ENCODE measurements at regions not wholly inside any gene's neighbourhood (a gene's known extent, or its start where the extent isn't known, plus 50 kb on each side); places are given as distances from the start of the nearest gene placed in this dataset.
A peak's percentile ranks its signal among the peaks of the same experiment; 100 is the strongest.
"Not testable (repeated sequence)": the region's sequence is repeated elsewhere in the genome, so short reads cannot be mapped to it uniquely, and the experiment has no call there.

DNA sequence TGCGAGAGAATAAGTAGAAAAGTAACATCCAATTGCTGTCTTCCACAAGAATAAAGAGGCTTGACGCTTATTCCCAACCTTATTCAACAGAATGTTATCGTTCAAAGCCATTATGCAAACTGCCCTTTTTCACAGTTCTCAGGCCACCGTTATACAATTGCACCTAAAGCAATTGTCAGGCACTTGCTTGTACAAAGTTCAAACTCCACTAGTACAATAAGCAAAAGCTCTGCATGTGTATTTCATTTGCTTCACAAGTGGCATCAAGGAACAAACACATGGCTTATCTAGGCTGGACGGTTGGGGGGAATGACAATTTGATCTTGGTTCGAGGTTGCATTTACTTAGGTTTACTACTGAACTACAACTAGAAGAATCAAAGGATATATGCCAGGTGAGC lies 815.6 kb downstream of the EFNB2 start:
- DNase-seq (ENCODE audit: low read depth), result no peak

DNA sequence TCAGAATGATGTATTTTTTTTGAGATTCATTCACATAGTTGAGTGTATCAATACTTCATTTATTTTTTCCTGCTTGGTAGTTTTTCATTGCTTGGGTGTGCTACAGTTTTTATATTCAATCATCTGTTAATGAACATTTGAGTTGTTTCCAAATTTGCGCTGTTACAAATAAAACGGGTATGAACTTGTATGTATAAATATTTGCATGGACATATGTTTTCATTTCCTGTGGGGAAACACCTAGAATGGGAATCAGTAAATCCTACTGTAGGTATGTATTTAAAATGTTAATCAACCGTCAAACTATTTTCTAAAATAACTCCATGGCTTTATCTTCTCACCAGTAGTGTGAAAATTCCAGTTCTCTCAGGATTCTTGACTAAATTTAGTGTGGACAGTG lies 826.3 kb downstream of the EFNB2 start:
- DNase-seq (ENCODE audit: low read depth), result no peak

DNA sequence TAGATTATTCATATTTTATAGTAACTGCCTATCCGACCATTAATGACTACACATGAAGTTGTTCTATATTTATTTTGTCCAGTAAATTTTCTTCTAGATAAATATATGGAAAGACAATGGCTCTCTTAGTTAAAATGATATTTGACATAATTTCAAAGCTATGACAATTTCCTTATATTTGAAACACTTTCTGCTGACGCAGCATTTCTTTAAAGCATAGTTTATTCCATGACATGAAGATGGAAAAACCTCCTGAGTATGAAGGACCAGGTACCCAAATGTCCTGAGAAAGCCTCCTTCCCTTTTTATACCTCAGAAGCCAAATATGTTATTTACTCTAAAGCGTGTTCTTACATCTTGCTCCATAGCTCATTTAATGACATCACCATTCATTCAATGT lies 831.6 kb downstream of the EFNB2 start:
- no peak for DNase-seq (ENCODE audit: low read depth)

DNA sequence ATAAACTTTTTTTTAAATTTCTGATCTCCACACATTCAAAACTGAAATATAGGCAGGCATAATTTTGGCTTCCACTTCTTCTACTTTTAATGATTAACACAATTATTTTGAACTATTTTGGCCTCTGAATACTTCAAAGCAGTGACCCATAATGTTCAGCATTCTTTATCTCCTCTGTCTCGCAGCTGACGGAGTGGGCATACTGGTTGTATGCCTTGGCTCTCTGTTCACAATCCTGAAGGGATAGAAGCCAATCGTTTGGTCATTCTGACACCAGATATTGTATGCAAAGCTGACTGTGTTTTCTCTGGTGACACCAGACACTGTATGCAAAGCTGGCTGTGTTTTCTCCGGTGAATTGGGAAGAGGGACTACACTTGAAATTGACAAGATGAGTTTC lies 833.0 kb downstream of the EFNB2 start:
- DNase-seq (ENCODE audit: low read depth), result no peak

DNA sequence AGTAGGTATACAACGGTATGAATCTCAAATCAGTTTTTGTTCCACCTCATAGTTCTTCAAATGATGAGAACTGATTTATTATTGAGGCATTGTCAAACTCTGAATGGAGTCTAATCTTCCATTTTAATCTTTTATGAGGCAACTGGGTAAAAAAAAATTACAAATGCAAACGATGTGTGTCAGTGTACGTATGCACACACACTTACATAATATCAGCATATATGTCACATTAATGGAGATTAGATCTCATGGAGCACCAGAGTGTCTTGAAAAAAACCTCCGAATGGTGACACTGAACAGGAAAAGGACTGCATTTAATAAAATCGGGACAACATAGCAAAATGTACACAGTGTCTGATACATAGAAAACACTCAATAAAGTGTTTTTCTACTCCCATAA lies 842.7 kb downstream of the EFNB2 start:
- no peak for DNase-seq (ENCODE audit: low read depth)

DNA sequence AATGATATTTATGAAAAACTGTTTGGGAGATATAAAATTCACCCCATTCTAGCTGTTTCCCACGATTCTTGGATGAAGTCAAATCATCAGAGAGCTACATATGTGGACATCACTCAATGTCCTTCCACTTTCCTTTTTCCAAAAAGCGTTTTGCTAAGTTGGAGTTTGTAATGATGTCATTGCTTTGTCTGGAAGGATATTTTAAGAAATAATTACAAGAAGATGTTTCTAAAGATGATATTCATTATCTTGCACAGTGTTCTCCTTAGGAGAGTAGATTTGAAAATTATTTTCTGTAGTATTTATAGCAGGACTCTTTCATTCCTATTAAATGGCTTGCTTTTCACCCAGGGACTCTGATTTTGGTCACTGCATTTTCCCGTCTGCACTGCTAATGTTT lies 851.2 kb downstream of the EFNB2 start:
- DNase-seq (ENCODE audit: low read depth), result no peak

DNA sequence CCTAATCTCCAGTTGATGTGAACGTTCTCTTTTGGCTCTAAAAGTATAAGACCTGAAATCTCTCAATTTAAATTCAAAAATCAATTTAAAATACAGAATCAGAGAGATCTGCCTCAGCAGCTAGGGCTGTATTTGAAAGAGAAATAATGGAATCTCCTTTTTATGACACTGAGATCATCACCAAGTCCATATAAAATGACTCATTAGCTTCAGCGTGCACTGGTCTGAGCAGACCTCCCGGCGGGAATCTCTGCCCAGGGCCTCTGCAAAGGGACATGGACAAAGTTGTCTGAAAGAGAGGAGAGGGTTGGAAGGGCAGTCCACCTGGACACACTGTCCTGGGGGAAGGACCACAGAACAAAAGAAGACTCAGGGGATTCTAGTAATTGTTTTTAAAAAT lies 855.6 kb downstream of the EFNB2 start:
- no peak for DNase-seq (ENCODE audit: low read depth)

DNA sequence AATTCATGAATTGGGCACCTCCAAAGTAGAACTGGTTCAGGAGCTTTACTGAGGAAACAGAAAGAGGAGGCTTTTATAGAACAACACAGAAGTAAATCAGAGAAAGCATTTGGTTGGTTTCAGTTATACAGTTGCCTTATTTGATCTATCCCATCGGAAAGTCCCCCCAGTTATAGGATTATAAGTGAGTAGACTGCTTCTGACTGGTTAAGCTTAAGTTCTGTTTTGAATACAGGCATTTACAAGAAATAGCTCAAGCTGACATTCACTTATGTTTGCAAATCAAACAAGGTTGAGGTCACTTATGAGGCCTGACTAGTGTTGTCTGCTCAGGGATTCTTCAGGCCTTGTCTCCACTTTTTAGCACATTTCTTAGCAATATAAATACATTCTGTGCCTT lies 857.4 kb downstream of the EFNB2 start:
- DNase-seq (ENCODE audit: low read depth), result no peak

DNA sequence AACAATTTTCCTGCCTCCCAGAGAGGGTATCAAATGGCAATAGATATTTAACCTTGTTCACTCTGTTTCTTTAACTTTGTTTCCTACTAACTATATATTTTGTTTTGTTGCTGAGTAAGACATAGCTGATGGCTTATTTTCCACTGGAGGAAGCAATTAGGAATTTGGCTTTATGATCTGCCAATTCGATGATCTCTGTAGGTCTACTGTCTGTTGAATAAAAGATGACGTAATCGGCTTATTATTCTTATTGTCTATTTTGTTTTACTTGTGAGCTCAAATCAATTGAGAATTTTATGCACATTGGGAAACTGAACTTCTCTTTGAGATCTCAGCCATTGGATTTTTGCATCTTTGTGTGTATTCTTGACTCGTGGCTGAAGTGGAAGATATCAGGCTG lies 862.6 kb downstream of the EFNB2 start:
- peak; percentile 19 for DNase-seq (ENCODE audit: low read depth)

DNA sequence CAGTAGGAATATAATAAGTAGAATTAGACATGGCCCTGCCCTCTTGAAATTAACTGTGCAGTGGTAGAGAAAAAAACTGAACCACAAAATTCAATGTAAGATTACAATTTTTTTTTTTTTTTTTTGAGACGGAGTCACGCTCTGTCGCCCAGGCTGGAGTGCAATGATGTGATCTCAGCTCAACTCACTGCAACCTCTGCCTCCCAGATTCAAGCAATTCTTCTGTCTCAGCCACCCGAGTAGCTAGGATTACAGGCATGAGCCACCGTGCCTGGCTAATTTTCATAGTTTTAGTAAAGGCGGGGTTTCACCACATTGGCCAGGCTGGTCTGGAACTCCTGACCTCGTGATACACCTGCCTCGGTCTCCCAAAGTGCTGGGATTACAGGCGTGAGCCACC lies 864.3 kb downstream of the EFNB2 start:
- not testable (repeated sequence) for DNase-seq (ENCODE audit: low read depth)

DNA sequence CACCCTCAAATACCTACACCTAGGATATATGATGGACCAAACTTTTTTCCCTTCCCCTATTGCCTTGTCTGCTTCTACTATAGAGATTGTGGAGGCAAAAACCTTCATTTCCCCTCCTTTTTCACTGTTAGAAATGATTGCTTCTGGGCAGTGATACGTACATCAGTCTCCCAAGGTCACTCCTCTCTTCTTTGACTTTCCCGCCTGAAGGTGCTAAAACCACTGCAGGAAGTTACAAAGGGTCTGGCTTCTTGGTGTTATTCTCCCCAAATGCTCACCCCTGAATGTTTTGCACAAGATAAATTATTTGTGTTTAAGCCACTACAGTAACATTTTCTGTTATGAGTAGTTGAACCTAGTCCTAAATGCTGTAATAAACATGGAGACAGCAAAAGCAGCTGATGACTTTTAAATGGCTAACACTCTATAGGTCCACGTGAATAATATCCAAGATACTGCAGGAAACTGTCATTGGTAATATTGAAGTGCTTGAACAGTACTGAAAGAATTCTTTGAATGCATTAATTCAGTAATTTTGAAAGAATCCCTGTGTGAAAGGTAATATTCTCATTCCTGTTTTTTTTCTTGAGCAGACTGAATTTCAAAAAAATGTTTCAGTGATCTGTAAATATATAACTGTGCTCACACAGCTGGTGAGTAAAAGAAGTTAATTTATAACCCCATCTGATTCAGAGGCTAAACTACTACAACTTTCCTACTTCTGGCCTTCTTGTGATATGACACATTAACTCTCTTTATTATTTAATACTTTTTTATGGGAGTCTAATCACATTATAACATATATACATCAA lies 865.1 kb downstream of the EFNB2 start:
- no peak for DNase-seq (ENCODE audit: low read depth)

DNA sequence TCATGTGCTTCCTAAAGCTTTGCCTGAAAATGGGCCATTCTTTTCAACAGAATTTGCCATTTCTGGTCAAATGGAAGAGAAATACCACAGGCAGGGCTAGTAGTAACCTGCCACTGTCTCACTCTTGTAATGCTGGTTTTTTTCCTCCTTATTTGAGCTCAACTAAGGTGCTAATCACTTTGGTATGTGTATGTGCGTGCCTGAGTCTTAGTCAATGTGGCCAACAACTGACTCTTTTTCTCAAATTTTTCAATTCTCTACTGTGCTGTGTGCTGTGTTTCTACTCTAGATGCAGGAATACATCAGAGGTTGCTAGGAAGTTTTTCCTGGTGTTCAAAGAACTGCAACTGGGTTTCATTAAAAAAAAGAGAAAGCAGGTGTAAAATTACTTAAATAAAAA lies 870.2 kb downstream of the EFNB2 start:
- DNase-seq (ENCODE audit: low read depth), result no peak

DNA sequence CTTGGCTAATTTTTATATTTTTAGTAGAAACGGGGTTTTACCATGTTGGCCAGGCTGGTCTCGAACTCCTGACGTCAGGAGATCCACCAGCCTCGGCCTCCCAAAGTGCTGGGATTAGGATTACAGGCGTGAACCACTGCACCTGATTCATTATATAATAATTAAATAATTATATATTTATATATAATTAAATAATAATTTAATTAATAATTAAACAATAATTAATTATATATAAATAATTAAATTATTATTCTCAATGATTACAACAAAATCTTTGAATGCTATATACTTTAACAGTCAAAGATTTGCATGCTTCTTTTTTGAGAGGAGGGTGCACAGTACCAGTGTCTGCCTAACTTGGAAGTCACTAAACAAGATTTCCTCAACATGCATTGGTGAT lies 872.3 kb downstream of the EFNB2 start:
- DNase-seq (ENCODE audit: low read depth), result no peak

DNA sequence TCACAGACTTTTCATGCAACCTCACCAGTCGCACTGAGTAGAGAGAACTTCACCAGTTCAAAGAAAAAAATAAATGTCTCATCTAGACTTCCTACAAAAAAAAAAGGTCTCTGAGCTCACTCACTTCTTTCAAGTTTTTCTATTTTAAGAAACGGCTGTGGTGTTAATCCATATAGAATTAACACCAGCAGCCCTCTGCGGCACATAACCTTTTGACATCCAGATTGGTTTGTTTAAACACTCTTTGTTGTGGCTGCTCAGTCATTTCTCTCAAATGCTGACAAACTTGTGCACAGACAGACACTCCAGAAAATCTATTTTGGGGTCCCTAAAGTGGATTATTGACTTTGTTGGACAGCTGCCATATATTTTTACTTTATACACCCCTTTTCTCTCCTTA lies 874.9 kb downstream of the EFNB2 start:
- DNase-seq (ENCODE audit: low read depth), result no peak

DNA sequence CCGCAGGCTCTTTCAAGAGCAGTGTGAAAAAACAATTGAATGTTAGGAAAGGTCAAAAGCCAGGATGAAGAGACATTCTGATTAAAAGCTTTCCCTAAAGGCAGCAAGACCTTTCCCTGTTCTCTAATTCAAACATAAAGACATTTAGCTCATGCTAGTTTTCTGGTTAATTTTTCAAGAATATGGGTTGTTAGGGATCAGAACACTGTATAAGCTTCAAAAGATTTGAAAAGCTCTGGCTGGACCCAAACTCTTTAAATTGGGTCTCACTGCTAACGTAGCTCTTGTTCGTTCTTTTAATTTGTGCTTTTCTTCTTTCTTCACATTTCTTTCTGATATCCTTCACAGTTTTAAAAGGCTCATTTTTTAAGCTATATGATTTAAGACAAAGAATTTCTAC lies 877.0 kb downstream of the EFNB2 start:
- no peak for DNase-seq (ENCODE audit: low read depth)

DNA sequence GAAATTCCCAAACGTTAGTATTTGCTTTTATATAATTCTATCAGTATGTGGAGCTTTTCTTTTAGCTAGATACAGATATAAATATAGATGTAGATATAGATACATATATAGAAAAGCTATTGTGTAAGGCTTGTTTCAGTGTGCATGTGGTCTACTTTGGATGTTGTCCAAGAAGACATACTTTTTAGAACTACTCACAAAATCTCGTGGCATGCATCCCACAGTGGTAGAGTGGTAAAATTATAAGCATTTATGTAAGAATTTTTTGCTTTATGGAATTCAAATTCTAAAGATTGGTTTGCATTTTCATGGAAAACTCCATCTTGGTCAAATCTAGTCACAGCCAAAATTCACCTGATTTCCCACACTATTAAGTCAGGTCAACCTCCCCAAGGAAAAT lies 880.4 kb downstream of the EFNB2 start:
- DNase-seq (ENCODE audit: low read depth), result no peak

DNA sequence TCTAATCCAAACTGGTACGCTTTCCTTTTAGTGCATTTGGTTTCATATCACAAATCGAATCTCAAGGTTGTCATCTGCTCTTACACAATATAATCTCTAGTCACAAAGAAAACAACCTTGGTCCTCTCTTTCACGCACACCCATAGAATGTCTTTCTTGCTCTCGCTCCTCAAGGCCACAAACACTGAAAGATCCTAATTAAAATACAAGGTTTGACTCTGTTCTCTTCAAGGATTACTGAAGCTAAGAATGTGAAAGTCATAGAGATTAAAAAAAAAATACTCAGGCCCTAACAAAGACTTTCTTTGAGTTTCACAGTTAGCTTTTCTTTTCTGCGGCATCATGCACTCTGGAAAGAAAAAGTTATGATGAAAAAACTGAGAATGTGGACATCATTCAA lies 891.5 kb downstream of the EFNB2 start:
- DNase-seq (ENCODE audit: low read depth), result no peak

DNA sequence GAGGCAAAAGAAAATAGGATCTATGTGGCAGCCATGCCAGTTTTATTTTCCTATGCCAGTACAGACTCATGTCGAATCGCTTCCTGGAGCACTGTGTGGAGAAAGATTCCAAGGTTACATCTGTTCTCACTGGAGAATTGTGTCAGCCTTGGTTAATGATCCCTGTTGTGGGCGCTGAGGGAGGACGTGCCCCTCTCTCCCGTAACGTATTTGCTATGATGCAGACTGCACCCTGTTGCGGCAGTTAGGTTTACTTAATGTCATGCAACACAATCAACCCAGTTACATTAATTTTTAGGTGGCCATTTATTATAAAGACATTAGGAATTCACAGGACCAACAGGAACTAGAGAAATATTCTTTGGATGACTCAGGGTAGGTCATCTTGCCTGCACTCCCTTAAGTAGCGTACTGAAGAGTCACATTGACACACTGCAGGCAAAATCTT lies 892.9 kb downstream of the EFNB2 start:
- no peak for DNase-seq (ENCODE audit: low read depth)

DNA sequence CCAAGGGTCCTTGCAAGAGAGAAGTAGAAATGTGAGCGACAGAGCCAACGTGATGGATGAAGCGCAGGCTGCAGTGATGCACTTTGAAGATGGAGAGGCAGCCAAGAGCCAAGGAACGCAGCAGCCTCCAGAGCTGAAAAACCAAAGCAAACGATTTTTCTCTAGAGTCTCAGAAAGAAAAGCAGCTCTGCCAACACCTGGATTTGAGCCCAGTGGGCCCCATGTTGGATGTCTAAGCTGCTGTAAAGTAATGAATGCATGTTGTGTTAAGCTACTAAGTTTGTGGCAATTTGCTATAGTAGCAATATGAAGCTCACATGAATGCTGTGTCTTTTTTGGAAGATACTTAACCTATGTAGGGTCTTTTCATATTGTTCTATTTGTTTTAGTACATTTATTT lies 894.3 kb downstream of the EFNB2 start:
- DNase-seq (ENCODE audit: low read depth), result no peak

DNA sequence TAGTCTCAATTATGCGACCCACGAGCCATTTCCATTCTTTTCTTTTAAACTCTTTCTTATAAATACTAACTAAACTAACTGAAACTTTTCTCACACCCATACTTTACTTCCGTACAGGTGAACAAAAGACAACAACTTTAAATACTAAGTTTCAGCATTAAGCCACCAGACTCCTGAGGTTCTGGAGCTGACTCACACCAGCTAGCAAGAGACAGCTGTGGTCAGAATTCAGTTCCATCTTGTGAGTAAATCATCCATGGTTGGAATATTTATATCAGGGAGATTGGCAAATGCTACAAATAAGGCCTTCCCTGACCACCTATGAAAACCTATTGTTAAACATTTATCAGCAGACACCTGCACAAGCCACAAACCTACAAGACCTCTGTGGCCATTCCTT lies 897.0 kb downstream of the EFNB2 start:
- no peak for DNase-seq (ENCODE audit: low read depth)

DNA sequence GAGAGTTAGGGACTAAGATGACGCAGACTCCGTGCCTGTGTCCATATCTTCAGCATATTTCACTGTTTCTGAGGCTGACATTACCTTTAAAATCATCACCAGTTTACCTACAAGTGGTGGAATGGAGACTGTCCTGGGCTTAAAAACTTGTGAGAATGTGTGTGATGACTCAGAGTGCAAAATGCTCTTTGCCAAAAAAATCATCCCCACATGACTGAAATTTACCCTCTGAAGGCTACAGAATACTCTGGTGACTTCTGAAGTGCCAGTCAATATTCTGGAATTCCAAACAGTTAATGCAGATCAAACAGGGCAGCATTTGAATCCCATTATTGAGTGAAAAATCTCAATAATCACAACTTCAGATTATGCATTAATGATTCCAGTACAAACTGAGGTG lies 901.4 kb downstream of the EFNB2 start:
- DNase-seq (ENCODE audit: low read depth), result no peak

DNA sequence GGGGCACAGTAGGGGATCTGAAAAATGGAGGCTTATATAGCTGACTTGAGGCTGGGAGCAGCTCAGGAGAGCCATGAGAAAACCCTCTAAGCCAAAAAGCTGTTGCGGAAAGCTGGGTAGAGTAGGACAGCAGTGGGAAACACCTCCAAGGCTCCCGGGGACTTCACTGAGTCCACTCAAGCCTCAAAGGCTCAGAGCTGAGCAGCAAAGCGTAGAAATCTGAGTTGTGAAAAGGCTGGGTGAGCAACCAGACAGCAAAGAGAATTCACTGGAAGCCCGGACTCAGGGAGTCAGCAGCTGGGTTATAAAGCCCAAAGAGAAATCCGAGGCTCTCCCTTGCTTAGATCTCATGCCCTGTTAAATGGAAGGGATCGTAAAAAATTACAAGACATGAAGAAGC lies 905.0 kb downstream of the EFNB2 start:
- DNase-seq (ENCODE audit: low read depth), result no peak

DNA sequence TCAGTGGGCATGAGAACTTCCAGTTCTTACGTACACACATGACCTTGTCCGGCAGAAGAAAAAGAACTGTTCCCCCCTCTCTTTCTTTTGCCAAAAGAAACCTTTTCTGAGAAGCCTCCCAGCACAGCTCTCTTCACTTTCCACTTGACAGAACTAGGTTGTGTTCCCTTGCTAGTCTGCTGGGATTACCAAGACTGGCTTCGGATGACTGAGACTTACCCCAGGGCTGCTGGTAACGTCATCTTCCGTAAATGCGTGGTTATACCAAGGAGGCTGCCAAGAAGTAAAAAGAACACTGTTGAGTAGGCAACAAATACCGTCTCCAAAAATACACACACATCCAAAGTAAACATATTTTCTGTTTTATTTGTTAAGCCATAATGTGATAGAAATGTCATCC lies 908.2 kb downstream of the EFNB2 start:
- no peak for DNase-seq (ENCODE audit: low read depth)

DNA sequence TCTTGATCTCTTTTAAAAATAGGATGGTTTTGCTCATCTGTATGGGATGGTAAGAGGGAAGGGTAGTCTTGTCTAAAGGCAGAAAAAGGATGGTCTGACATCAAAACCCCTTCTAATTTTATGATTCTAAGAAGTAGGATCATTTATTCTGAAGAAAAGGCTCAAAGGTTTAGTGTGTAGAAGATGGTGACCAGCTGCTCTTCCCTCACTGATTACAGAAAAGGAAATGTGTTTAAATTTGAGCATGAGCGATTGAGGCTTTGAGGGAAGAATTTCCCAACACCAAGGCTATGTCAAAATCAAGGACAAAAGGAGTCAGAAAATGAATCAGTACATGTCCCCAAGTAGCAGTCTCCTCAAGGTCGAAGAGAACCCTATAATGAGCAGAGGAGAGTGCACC lies 909.8 kb downstream of the EFNB2 start:
- no peak for DNase-seq (ENCODE audit: low read depth)

All from forelimb muscle (tissue), 1 donor.